ENCODE measurements at regions not wholly inside any gene's neighbourhood (a gene's known extent, or its start where the extent isn't known, plus 50 kb on each side); places are given as distances from the start of the nearest gene placed in this dataset.

- POLR2A ChIA-PET (ENCODE audit: partially characterized antibody): no interaction called here
- FAIRE-seq: no peak
- H2AFZ ChIP-seq (ENCODE audit: low read length): peak overlapping the region; percentile 86; the same call in 1 of the 2 replicates
- TF ChIP-seq TAF7 (optimal IDR thresholded peaks at IDR 0.05; ENCODE audit: borderline replicate concordance, low read depth, low read length) (no peak), CHD1 (IDR thresholded peaks at IDR 0.05; ENCODE audit: low read depth, low read length) (no peak), NRF1 (IDR thresholded peaks at IDR 0.05; ENCODE audit: low read depth, low read length) (no peak), USF2 (IDR thresholded peaks at IDR 0.05; ENCODE audit: low read length) (no peak), GTF2F1 (IDR thresholded peaks at IDR 0.05; ENCODE audit: borderline replicate concordance, low read depth, low read length) (no peak), BRCA1 (IDR thresholded peaks at IDR 0.05; ENCODE audit: low read depth, low read length) (no peak), RFX5 (IDR thresholded peaks at IDR 0.05; ENCODE audit: borderline replicate concordance, low read depth, low read length) (no peak), CEBPB (IDR thresholded peaks at IDR 0.05; ENCODE audit: low read depth, low read length) (no peak), RNF2 (IDR thresholded peaks at IDR 0.05; ENCODE audit: borderline replicate concordance, low read depth, low read length, missing control alignments, poor library complexity, severe bottlenecking) (no peak), RAD21 (IDR thresholded peaks at IDR 0.05 in 1 of 2, conservative IDR thresholded peaks at IDR 0.05 in 1 of 2; ENCODE audit: low read depth in 2 of 2, low read length in 2 of 2) (no peak), KDM4A (IDR thresholded peaks at IDR 0.05; ENCODE audit: low read depth, low read length, severe bottlenecking) (no peak), PHF8 (conservative IDR thresholded peaks at IDR 0.05; ENCODE audit: low read depth, low read length) (no peak), JUND (IDR thresholded peaks at IDR 0.05; ENCODE audit: low read length) (no peak)
These were observed 222.0 kb downstream of the SH2D4B start for GRCh38 chr10:80759693-80760092.

More at GRCh38 chr10:80759693-80760092, 222.0 kb downstream of the SH2D4B start:
- Histone ChIP-seq H3K4me2 (ENCODE audit: insufficient read depth in 1 of 2, low read depth in 2 of 2, low read length in 2 of 2) (no peak overlapping the region), H3K4me3 (ENCODE audit: extremely low read depth in 1 of 4, insufficient read depth in 2 of 4, low read depth in 3 of 4, low read length in 4 of 4) (no peak overlapping the region), H2BK15ac (ENCODE audit: low read length) (no peak overlapping the region), H4K8ac (ENCODE audit: extremely low read depth, insufficient read depth, low read length) (no peak overlapping the region), H4K5ac (ENCODE audit: insufficient read length, low read depth, low read length) (no peak overlapping the region), H3K27me3 (replicated peaks in 1 of 4; ENCODE audit: control insufficient read depth in 3 of 4, extremely low read depth in 1 of 4, insufficient read depth in 3 of 4, low read length in 3 of 4) (no peaks in the 10 kb centered on the region), H2BK20ac (ENCODE audit: low read length) (no peak overlapping the region), H2AK5ac (ENCODE audit: low read depth, low read length) (no peak overlapping the region), H3K56ac (replicated peaks; ENCODE audit: insufficient read length, low read depth, low read length) (no peak overlapping the region), H2BK120ac (replicated peaks; ENCODE audit: low read depth, low read length) (no peak overlapping the region), H4K20me1 (replicated peaks in 1 of 2; ENCODE audit: control insufficient read depth in 1 of 2, insufficient read depth in 2 of 2, low read length in 2 of 2) (no peaks in the 10 kb centered on the region), H4K91ac (replicated peaks; ENCODE audit: insufficient read length, low read length) (no peak overlapping the region), H3K14ac (ENCODE audit: insufficient read length) (no peak overlapping the region), H3K4me1 (replicated peaks in 1 of 4; ENCODE audit: control insufficient read depth in 3 of 4, insufficient read depth in 4 of 4, low read length in 3 of 4) (no peaks in the 10 kb centered on the region), H3K23me2 (ENCODE audit: low read depth, low read length) (no peaks in the 10 kb centered on the region), H3K18ac (ENCODE audit: extremely low read depth, low read length) (no peak overlapping the region), H3K36me3 (ENCODE audit: control insufficient read depth in 2 of 4, insufficient read depth in 4 of 4, low read length in 3 of 4) (no peaks in the 10 kb centered on the region), H3K79me1 (ENCODE audit: low read depth, low read length) (no peaks in the 10 kb centered on the region), H2BK5ac (ENCODE audit: low read depth, low read length) (no peak overlapping the region), H2BK12ac (ENCODE audit: low read depth, low read length) (no peak overlapping the region), H3K9me3 (ENCODE audit: insufficient read depth in 2 of 2, low read depth in 1 of 2, low read length in 1 of 2) (no peaks in the 10 kb centered on the region; a peak in 1 of 4 replicates), H3K9ac (replicated peaks in 1 of 4; ENCODE audit: extremely low read depth in 1 of 4, low read depth in 3 of 4, low read length in 3 of 4) (no peak overlapping the region), H3K27ac (ENCODE audit: low read depth, low read length) (no peak overlapping the region), H3K4ac (replicated peaks; ENCODE audit: insufficient read length, low read depth, low read length) (no peak overlapping the region), H3K23ac (ENCODE audit: insufficient read length) (no peak overlapping the region), H3K79me2 (ENCODE audit: control insufficient read depth in 1 of 2, insufficient read depth in 2 of 2, low read length in 2 of 2) (no peaks in the 10 kb centered on the region)
- 92% methylated on average over 5 of the region's 5 CpGs; no CpG with 5 or more reads in 1 of the 2 experiments for WGBS, 2 experiments (ENCODE audit: extremely low coverage in 1 of 2, insufficient coverage in 1 of 2, insufficient read length in 1 of 2, insufficient replicate concordance in 2 of 2, low coverage in 1 of 2, low lambda C conversion rate in 2 of 2, missing lambda C conversion rate in 1 of 2)
- no peak for DNase-seq (ENCODE audit: low read depth in 1 of 2, low spot score in 2 of 2)
- CTCF ChIA-PET (ENCODE audit: partially characterized antibody): interaction anchor here (0.6 to 1.5 kb wide), 3 partner anchors 28 to 122 kb away, joined by 3 to 4 read pairs (median 4); no protein-coding TSS in a partner anchor
